ENCODE measurements at regions not wholly inside any gene's neighbourhood (a gene's known extent, or its start where the extent isn't known, plus 50 kb on each side); places are given as distances from the start of the nearest gene placed in this dataset.

- TF ChIP-seq POLR2A (IDR thresholded peaks at IDR 0.05) (no peak), CTCF (IDR thresholded peaks at IDR 0.05 in 8 of 11, conservative IDR thresholded peaks at IDR 0.05 in 3 of 11) (no peak), POLR2AphosphoS5 (IDR thresholded peaks at IDR 0.05) (no peak)
Measured at GRCh38 chr1:67966666-67967009, 83.8 kb downstream of the DIRAS3 start.
